ENCODE measurements at regions not wholly inside any gene's neighbourhood (a gene's known extent, or its start where the extent isn't known, plus 50 kb on each side); places are given as distances from the start of the nearest gene placed in this dataset.
"Not testable (repeated sequence)": the region's sequence is repeated elsewhere in the genome, so short reads cannot be mapped to it uniquely, and the experiment has no call there.

- Mint-ChIP-seq H3K9me3 (no peaks in the 10 kb centered on the region), H3K4me1 (no peaks in the 10 kb centered on the region), H3K4me3 (no peak overlapping the region), H3K27ac (no peak overlapping the region), H3K27me3 (ENCODE audit: low read depth) (no peaks in the 10 kb centered on the region), H3K36me3 (ENCODE audit: low read depth) (no peaks in the 10 kb centered on the region)
- TF ChIP-seq CTCF (IDR thresholded peaks at IDR 0.05; ENCODE audit: unreplicated experiment in 3 of 3), result no peak
Observed at GRCh38 chr6:117795234-117795633, 111.8 kb upstream of the SLC35F1 start.

GRCh38 chr6:117798819-117799218 lies 108.2 kb upstream of the SLC35F1 start:
- not testable (repeated sequence) for H3K27ac Mint-ChIP-seq; H3K36me3 Mint-ChIP-seq (ENCODE audit: low read depth); H3K27me3 Mint-ChIP-seq (ENCODE audit: low read depth); H3K9me3 Mint-ChIP-seq; H3K4me1 Mint-ChIP-seq; H3K4me3 Mint-ChIP-seq

- Mint-ChIP-seq H3K36me3 (ENCODE audit: low read depth) (no peaks in the 10 kb centered on the region), H3K4me3 (no peak overlapping the region), H3K27me3 (ENCODE audit: low read depth) (no peaks in the 10 kb centered on the region), H3K4me1 (no peaks in the 10 kb centered on the region), H3K27ac (no peak overlapping the region), H3K9me3 (peaks cover 12% of the 10 kb centered on the region)
- TF ChIP-seq CTCF (IDR thresholded peaks at IDR 0.05; ENCODE audit: unreplicated experiment in 3 of 3), result no peak
Observed at GRCh38 chr6:117810269-117810668, 96.8 kb upstream of the SLC35F1 start.

- no peak for TF ChIP-seq CTCF (IDR thresholded peaks at IDR 0.05; ENCODE audit: unreplicated experiment in 3 of 3)
- Mint-ChIP-seq H3K9me3 (peaks cover 5% of the 10 kb centered on the region), H3K4me1 (no peaks in the 10 kb centered on the region), H3K27ac (no peak overlapping the region), H3K27me3 (ENCODE audit: low read depth) (no peaks in the 10 kb centered on the region), H3K4me3 (no peak overlapping the region), H3K36me3 (ENCODE audit: low read depth) (no peaks in the 10 kb centered on the region)
Observed at GRCh38 chr6:117817499-117817898, 89.6 kb upstream of the SLC35F1 start.

- no peak overlapping the region for H3K27ac Mint-ChIP-seq
- no peaks in the 10 kb centered on the region for H3K27me3 Mint-ChIP-seq (ENCODE audit: low read depth)
- peaks cover 5% of the 10 kb centered on the region for H3K9me3 Mint-ChIP-seq
- H3K4me1 Mint-ChIP-seq, result no peaks in the 10 kb centered on the region
- no peak for TF ChIP-seq CTCF (IDR thresholded peaks at IDR 0.05; ENCODE audit: unreplicated experiment in 3 of 3)
- no peak overlapping the region for H3K4me3 Mint-ChIP-seq
- H3K36me3 Mint-ChIP-seq (ENCODE audit: low read depth), result no peaks in the 10 kb centered on the region
Observed at GRCh38 chr6:117817992-117818391, 89.1 kb upstream of the SLC35F1 start.

- Mint-ChIP-seq H3K27ac (no peak overlapping the region), H3K4me1 (no peaks in the 10 kb centered on the region), H3K36me3 (ENCODE audit: low read depth) (no peaks in the 10 kb centered on the region), H3K9me3 (peaks cover 5% of the 10 kb centered on the region), H3K4me3 (no peak overlapping the region), H3K27me3 (ENCODE audit: low read depth) (no peaks in the 10 kb centered on the region)
- TF ChIP-seq CTCF (IDR thresholded peaks at IDR 0.05; ENCODE audit: unreplicated experiment in 3 of 3), result no peak
Observed at GRCh38 chr6:117818449-117818848, 88.6 kb upstream of the SLC35F1 start.
